OCI-LY1 (cell line): ENCODE measurements at regions not wholly inside any gene's neighbourhood (a gene's known extent, or its start where the extent isn't known, plus 50 kb on each side); places are given as distances from the start of the nearest gene placed in this dataset.

Experiments used
- EZH2 ChIP-seq: fragments of 200-600 bp; sonication (generic), shearing (Covaris generic); IDR thresholded peaks from 2 replicates; pipeline ENCODE4 v1.8.0; 2017; ENCODE audit warnings: borderline replicate concordance, mixed run types, mild to moderate bottlenecking, antibody characterized with exemption, low read length, moderate library complexity, mixed read lengths
- TF ChIP-seq, protein P1 (sequence below): fragments of 200-600 bp; sonication (generic), shearing (Covaris generic); IDR thresholded peaks from 2 replicates; pipeline ENCODE4 v1.5.1; 2017; ENCODE audit warnings: mild to moderate bottlenecking, antibody characterized with exemption, low read length, moderate library complexity, mixed read lengths

DNA sequence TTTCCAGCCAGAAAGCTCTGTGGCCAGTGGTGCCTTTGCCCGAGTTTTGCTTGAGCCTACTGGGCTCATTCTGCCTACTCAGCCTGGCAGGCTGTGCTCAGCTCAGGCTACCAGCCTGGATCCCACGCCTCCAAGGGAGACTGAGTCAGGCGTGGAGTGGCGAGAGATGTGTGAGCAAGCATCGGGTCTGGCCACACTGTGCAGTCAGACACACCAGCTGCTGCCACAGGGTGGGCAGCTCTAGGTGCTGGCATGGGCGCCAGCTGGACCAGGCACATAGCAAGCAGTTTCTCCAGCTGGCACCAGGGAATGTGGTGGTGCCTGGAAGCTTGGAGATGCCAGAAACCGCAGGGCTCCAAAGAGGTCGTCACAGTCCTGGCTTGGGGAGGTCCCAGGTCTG lies 498.5 kb upstream of the CNTN4 start:
- TF ChIP-seq, protein P1, sequence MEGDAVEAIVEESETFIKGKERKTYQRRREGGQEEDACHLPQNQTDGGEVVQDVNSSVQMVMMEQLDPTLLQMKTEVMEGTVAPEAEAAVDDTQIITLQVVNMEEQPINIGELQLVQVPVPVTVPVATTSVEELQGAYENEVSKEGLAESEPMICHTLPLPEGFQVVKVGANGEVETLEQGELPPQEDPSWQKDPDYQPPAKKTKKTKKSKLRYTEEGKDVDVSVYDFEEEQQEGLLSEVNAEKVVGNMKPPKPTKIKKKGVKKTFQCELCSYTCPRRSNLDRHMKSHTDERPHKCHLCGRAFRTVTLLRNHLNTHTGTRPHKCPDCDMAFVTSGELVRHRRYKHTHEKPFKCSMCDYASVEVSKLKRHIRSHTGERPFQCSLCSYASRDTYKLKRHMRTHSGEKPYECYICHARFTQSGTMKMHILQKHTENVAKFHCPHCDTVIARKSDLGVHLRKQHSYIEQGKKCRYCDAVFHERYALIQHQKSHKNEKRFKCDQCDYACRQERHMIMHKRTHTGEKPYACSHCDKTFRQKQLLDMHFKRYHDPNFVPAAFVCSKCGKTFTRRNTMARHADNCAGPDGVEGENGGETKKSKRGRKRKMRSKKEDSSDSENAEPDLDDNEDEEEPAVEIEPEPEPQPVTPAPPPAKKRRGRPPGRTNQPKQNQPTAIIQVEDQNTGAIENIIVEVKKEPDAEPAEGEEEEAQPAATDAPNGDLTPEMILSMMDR = no peak
- no peak for TF ChIP-seq EZH2
